K562 (cell line): ENCODE measurements at regions not wholly inside any gene's neighbourhood (a gene's known extent, or its start where the extent isn't known, plus 50 kb on each side); places are given as distances from the start of the nearest gene placed in this dataset.

ENCODE experiments used
- BRCA1 ChIP-seq, 2 experiments: fragments of 450-650 bp in 1 of 2; sonication (generic) in 1 of 2; formaldehyde crosslinking in 1 of 2; IDR thresholded peaks; 2 replicates each; pipeline versions ENCODE4 v1.5.0 to v1.6.1; 2017 to 2020; ENCODE audit warnings: mild to moderate bottlenecking in 1 of 2, missing genetic modification reagents in 1 of 2
- KDM5B ChIP-seq: fragments of 200-600 bp; sonication (generic); IDR thresholded peaks from 2 replicates; pipeline ENCODE4 v1.6.1; 2012; ENCODE audit warnings: low read depth, mild to moderate bottlenecking, moderate library complexity, low read length, control low read depth, inconsistent platforms; ENCODE audit not compliant: insufficient replicate concordance
- POLR3A ChIP-seq: IDR thresholded peaks from 2 replicates; pipeline ENCODE4 v1.6.1; 2011; ENCODE audit warnings: borderline replicate concordance, mild to moderate bottlenecking, moderate library complexity; ENCODE audit not compliant: insufficient read length, insufficient read depth; ENCODE audit errors: extremely low read depth
- RFX1 ChIP-seq: fragments of 450-650 bp; IDR thresholded peaks from 2 replicates; pipeline ENCODE4 v1.6.1; 2016; ENCODE audit warnings: mild to moderate bottlenecking, moderate library complexity
- TF ChIP-seq, protein P1 (sequence below), 3 experiments: IDR thresholded peaks in 2 of 3; conservative IDR thresholded peaks in 1 of 3; 2 replicates each; pipeline ENCODE4 v1.5.1; 2011 to 2012; ENCODE audit warnings: low read length in 3 of 3, mild to moderate bottlenecking in 3 of 3, control low read depth in 2 of 3, improper control_type of control experiment in 1 of 3, inconsistent platforms in 1 of 3, low read depth in 1 of 3, mixed read lengths in 1 of 3, moderate library complexity in 1 of 3; ENCODE audit not compliant: insufficient read depth in 2 of 3

DNA sequence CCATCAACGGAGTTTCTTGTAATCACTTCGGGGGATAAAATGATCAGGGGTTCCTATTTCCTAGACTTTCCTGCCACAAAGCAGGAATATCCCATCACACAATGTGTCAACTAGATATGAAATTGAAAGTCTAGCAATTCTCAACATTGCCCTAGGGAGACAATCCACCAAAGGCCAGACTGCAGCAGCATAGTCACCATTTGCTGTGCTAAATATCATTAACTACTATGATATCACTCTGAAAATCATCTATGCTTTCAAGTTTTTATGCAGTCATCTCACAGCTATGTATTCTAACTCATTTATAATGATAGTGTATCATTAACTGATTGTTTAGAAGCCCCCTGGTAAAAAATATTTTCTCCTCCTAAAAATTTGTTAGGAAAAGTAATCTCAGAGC, 342.6 kb upstream of the CDH6 start:
- TF ChIP-seq KDM5B: no peak
- no peak for TF ChIP-seq BRCA1 (IDR thresholded peaks at IDR 0.05)
- TF ChIP-seq BRCA1 (CRISPR knock-in tag; IDR thresholded peaks at IDR 0.05): no peak
- TF ChIP-seq POLR3A: no peak
- TF ChIP-seq RFX1: no peak
- TF ChIP-seq, protein P1, sequence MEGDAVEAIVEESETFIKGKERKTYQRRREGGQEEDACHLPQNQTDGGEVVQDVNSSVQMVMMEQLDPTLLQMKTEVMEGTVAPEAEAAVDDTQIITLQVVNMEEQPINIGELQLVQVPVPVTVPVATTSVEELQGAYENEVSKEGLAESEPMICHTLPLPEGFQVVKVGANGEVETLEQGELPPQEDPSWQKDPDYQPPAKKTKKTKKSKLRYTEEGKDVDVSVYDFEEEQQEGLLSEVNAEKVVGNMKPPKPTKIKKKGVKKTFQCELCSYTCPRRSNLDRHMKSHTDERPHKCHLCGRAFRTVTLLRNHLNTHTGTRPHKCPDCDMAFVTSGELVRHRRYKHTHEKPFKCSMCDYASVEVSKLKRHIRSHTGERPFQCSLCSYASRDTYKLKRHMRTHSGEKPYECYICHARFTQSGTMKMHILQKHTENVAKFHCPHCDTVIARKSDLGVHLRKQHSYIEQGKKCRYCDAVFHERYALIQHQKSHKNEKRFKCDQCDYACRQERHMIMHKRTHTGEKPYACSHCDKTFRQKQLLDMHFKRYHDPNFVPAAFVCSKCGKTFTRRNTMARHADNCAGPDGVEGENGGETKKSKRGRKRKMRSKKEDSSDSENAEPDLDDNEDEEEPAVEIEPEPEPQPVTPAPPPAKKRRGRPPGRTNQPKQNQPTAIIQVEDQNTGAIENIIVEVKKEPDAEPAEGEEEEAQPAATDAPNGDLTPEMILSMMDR (IDR thresholded peaks at IDR 0.05 in 2 of 3, conservative IDR thresholded peaks at IDR 0.05 in 1 of 3; ENCODE audit: insufficient read depth in 2 of 3, low read depth in 1 of 3, low read length in 3 of 3): no peak
